ACHN (cell line): ENCODE measurements at regions not wholly inside any gene's neighbourhood (a gene's known extent, or its start where the extent isn't known, plus 50 kb on each side); places are given as distances from the start of the nearest gene placed in this dataset.

ENCODE experiments used
- DNase-seq: peaks from one replicate; pipeline ENCODE4 v3.0.0-alpha.2; 2015
- in situ Hi-C: cut with HindIII; loops from 2 replicates; pipeline ENCODE4 v1.10.0; 2017; ENCODE audit warnings: low sequenced_read_pairs, low pct_ligation_motif_present, low pct_unique_long_range_greater_than_20kb

DNA sequence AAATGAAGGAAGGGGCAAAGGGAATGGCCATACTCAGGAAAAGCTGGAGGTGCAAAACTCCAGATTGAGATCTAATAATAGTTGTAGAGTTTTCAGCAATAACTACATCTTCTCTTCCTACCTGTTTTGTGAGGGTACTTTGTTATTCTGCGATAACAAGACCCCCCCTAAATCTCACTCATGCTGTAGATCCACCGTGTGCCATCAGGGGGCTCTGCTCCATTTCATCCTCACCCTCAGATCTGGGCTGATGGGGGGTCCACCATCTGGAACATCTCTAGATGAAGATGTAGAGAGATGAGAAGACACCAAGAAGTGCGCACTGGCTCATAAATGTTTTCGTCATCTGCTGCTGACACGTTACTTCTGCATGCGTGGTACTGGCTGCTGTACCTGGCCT is 135.9 kb upstream of the KIRREL3 start:
- DNase-seq, result no peak

DNA sequence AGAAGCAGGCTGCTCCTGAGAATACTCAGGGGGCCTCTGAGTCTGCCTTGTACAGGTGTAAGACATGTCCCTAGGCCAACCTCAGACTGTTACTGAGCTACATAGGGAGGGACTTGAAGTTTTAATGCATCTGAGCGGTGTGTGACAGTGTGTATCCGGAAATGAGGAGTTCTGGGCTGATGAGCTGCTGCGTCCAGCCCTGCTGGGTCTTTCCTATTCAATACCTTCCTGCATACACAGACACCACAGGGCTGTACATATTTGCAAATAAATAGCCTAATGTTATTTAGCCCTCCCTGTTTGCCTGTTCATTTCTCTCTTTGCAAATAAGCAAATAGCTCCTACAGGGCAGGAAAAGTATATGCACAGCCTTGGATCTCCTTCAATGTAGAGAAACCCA is 134.7 kb upstream of the KIRREL3 start:
- DNase-seq, result no peak
- in situ Hi-C loops, result no loop called here

More for the DNA sequence above, 135.9 kb upstream of the KIRREL3 start:
- in situ Hi-C loops, result no loop called here

DNA sequence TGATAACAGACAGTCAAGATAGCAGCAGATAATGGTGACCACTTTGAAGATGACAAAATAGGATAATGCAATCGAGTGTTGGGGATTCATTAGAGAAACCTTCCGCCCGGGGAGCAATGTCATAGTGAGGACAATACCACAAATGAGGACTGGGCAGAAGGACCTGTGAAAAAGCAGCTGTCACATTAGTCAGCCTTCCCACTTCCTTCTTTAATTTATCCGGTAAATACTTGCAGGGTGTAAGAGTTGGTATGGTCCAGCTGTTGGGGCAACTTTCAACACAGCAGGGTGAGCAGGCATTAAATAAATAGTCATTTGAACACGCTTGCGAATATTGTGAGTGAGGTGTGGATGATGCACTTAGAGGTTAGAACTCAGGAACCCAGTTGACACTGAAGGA is 132.5 kb upstream of the KIRREL3 start:
- in situ Hi-C loops, result no loop called here
- DNase-seq, result no peak

DNA sequence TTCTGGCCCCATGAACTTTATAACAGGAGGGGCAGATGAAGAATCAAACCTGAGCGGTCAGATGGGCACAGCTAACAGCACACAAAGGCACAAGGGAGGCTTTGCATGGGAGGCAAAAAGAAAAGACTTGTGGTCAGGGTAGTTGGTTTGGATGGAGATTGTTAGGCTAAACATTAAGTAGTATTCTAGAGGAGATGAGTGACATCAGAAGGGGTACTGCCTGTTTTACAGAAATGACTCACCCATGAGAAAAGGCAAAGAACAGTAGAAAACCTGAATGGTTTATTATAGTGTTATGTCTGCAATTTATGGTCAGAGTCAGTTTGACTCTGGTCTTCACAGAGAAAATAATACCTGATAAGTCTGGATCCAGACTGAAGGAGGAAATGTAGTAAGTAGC is 129.8 kb upstream of the KIRREL3 start:
- in situ Hi-C loops, result no loop called here
- peak; percentile 24 for DNase-seq

DNA sequence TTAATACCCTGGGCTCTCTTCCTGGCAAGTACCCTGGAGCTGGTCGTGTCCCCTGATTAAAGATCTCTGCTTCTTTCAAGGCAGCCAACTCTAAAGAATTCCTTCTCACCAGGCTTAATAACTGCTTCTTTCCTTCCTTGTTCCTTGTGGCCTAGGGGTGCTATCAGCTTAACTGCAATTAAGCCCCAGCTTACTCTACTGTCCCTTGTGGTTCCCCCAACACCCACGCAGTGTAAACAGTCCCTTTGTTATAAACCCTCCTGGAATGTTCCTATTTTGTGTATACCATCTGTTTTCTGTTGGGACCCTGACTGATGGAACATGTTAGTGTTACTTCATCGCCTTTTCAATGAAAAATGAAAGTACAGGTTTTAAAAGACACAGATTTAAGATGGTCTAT is 126.4 kb upstream of the KIRREL3 start:
- in situ Hi-C loops, result no loop called here

DNA sequence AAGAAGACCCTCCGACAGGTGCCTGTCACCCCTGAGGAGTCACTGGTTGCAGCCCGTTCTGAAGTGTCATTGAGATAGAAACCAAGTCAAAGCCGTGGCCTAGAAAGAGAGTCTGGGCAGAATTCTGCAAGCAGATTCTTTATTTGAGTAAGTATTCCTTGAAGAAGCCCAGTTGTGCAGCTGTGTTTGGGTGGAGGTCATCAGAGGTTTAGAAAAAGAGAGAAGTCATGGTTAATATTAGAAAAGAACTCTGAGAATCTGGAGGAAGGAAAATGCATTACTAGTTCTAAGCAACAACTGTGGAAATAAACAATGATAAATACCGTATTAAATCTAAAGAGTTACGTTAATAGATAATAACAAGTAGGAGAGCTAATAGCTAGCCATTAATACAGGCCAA is 118.8 kb upstream of the KIRREL3 start:
- in situ Hi-C loops, result no loop called here
- DNase-seq, result no peak

More for the DNA sequence above, 126.4 kb upstream of the KIRREL3 start:
- no peak for DNase-seq

DNA sequence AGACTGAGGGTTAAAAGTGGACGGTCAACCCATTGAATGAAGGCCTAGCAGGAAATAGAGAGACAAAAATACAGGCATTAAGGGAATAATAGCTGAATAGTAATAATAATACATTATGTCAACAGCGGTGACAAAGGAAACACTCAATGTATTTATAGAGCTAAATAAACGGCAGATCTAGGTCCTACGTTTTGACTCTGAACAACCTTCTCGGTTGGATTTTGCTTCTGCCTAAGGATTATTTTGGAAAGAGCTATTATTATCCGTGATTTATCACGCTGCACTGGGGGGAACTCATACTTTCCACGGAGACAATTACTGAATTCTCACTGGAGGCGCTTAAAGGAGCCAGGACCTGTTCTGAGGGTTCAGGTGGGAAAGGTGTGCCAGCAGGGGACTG is 118.2 kb upstream of the KIRREL3 start:
- DNase-seq, result no peak
- in situ Hi-C loops, result no loop called here

DNA sequence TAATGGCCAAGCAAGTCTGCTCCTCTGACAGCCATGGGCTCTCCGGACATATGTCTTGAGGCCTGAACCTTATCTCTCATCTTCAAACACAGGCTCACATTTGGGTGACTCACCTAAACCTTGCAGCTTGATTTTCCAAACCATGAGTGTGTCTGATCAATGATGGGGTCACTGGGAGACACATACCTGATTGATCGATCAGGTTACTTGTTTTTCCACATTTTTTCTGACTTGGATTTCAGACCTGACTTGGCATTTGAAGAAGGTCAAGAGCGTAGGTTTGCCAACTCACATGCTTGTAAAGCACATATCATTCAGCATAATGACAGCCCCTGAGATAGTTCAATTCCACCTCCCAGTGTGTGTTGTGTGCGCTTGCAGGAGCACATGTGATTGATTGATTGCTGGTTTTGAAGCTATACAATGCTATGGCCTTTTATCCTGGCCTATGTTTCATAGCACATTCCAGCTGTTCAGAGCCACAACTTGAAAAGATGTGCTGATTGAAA is 116.7 kb upstream of the KIRREL3 start:
- in situ Hi-C loops, result no loop called here

DNA sequence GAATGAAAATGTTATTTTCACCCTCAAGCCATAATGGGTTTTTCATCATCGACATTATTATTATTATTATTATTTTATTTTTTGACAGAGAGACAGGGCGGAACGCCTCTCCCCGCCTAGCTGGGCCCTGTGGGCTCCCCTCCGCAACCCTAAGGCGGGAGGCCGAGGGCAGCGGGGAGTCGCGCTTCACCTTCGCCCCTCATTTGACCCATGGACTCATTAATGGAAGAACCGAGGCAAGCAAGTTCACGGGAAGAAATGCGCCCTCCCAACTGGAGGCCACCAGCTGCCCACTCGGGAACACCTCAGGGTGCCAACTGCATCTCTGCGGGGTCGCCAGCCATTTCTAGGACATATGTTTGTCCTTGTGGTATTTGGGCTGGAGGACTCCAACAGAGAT is 115.3 kb upstream of the KIRREL3 start:
- in situ Hi-C loops, result no loop called here

More for the DNA sequence above, 116.7 kb upstream of the KIRREL3 start:
- DNase-seq, result no peak

DNA sequence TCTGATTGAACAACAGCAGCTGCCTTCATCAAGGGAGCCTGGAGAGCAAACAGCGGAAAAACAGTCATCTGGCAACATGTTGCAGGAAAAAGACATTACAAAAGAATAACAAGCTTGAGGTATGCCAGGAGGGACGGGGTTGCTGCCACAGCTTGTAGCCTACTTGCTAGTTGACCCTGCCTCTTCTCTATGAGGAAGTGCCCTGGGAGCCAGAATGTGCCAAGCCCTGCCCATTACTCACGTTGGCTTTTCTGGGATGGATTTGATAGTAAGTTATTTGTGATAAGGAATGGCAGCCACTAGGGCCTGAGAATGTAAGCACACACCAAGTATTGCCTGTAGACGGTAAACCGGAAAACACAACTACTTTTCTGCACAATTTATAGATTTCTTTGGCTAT is 113.5 kb upstream of the KIRREL3 start:
- no peak for DNase-seq
- in situ Hi-C loops, result no loop called here

More for the DNA sequence above, 115.3 kb upstream of the KIRREL3 start:
- no peak for DNase-seq

DNA sequence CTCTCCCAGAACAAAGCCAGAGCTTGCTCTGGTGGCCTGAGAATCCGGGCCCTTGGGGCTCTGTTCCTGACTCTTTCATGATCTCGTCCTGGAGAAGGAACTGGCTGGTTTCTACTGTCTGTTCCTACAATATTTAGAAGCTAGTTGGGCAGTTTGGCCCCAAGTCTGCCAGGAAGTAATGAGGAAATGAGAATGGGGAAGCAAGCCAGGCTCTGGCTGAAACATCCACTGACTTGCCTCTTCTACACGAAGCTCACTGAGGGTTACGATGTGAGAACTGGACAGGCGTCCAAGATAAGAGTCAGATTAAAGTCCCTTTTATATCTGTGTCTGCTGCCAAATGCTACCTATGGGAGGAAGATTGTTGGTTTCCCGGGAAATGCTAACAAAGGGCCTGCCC is 110.0 kb upstream of the KIRREL3 start:
- in situ Hi-C loops, result no loop called here

DNA sequence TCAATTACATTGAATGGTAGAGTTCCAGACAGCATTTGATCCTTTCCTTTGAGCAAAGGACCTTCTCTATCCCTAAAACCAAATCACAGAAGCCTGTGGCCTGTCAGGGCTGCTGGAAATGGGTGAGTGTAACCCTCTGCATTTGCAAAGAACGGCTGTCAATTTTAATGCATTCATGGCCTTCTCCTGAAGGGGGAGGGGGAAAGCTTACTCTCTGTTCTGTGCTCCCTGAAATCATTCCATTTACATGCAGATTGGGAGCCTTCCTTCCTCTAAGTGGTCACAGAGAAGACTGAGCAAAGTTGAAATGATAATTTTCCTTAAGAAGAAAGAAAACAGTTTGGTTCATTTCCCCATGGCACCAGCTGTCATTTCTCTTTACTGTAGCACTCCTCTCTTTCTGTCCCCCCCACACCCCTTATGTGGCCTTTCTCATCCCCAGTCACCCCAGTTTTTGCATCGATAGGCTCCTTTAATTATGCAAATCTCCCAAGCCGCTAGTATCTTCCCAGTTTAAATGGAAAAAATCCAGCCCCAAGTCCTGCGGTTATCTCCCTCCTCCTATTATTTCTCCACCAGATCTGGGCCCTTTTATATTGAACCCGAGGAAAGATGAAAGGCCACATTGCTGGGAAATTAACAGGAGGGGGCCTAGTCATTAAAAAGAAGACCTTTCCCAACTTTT is 109.4 kb upstream of the KIRREL3 start:
- DNase-seq, result no peak
- in situ Hi-C loops, result no loop called here

More for the DNA sequence above, 110.0 kb upstream of the KIRREL3 start:
- no peak for DNase-seq

DNA sequence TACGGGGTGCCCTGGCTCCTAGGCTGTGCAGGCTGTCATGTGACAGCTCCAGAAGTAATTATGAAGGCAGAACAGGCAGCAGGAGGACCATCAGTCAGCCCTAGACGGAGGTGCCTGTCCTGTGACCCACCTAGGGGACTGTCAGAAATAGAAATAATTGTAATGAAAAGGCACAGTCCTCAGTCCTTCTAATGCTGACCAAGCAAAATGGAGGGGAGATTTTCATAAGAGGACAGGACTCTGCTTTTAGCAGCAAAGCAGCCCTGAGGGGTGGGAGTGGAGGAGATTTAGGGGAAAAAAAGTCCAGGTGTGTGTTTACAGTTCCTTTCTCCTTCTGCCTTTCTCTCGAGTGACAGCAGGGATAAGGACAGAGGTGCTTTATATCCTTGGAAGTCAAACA is 108.3 kb upstream of the KIRREL3 start:
- in situ Hi-C loops, result no loop called here
- no peak for DNase-seq

DNA sequence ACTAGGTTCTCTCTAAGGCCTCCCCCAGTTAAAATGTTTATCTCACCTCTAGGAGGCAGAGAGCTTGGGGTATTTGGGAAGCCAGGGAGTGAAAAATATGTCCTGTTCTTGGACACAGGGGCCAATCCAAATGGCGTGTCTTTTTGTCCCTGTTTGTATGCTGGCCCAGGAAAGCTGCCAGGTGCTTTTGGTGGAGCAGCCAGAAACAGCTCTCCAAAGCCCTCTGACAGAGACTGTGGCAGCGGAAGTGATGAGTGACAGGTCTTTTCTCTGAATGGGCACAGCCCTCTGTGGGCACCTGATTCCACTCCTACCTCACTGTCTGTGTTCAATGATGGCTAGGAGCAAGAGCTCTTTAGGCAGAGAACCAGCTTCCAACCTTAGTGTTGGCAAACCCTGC is 106.4 kb upstream of the KIRREL3 start:
- no peak for DNase-seq
- in situ Hi-C loops, result no loop called here

DNA sequence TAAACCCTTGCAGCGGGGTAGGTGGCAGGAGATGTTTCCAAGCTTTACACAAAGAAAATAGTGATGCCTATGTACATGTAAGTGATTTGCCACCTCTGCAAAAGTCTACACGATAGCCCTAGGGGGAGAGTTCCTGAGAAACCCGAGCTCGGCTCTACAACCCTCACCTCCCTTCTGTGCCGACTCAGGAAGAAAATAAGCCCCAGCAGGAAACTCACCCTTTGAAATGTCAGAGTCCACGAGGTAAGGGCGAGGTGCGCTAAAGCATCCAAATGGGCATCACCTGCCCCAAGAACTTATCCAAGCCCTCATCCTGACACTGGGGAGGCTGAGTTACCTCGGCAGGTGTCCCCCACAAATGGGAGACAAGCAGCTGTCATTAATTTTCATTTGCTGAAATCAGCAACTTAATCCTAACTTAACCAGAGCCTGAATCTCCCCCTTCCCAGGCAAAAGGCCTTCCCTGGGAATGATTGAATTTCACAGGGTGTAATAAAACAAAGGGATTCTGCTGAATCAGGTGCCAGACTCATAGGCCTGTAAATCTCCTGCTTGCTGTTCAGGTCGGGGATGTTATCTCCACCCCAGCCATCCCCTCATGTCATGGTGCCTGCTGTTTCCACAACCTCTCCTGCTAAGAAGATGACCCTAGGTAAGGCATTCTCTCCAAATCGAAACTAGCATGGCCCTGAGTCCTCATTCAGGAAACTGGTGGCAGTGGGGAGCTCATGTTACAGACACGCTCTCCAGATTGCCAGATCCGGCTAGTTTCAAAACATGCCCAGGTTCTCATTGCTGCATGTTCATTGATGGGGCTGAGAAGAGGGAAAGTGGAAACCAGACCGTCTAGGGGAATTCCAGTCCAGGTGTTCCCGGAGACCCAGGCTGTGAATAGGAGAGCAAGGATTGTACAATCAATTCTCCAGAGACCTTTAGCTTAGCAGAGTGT is 105.3 kb upstream of the KIRREL3 start:
- in situ Hi-C loops, result no loop called here
- DNase-seq, result no peak

DNA sequence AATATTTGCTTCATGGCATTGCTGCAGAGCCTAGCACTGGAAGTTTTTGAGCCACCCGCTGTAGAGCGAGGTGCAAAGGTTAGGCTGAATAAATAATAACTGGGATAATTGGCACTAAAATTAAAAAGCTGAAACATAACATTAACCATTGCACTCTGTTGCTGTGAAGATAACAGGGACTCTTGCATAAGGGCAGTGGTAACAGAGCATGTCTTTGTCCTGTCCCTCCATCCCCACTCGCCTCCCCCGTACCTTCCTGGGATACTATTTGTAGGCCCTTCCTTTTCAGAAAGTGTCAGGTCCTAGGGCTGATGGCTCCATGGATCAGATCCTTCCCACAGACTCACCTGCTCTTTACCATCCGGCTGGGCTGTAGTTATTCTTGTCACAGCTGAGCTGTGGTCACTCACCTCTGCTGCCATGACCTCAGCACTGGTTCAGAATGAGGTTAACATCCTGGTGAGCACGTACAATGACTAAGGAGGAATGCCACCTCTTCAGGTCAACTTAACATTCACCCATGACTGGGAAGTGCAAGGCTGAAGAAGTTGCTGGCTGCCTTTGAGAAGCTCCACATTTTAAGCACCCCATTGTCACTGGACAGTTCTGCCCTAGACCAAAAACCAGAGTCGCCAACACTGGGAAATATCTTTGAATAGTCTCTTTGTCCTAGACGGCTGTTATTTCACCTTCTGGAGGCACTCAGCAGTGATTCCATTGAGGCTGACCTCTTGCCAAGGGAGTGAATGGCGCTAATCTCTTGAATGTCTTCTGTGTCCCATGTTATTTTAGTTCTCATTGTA is 103.2 kb upstream of the KIRREL3 start:
- in situ Hi-C loops, result no loop called here
- no peak for DNase-seq

DNA sequence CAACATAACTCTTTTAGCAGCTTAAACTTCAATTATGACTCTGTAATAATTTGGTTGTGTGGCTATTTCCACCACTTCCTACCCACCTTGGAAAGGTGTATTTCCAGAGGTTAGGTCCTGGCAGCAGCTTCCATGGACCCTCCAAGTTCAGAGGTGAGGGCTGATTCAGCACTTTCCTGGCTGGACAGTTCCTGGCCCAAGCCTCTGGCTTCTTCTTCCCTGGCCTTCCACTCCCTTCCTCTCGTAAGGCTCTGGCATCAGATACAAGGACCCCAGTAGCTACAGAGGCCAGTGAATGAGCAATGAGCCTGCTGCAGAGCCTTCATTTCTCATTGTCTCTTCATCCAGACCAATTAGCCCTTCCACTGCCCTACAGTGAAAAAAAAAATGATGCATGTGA is 98.1 kb upstream of the KIRREL3 start:
- DNase-seq, result no peak
- in situ Hi-C loops, result no loop called here

DNA sequence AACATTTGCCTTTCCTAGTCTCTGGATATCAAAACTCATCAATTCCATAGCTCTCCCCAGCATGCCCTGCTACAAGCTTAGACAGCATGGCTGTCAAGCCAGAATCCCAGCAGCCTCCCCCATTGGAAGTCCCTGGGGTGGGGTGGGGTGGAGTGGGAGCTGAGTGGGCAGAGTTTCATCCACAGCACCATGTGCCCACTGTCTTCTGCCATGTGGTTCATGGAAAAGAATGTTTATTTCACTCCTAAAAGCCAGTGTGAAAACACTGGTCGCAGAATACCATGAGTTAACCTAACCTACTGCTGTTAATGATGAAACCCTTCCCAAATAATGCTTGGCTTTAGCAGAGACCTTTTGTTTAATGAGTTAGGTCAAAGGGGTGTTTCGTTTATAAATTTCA is 80.2 kb upstream of the KIRREL3 start:
- DNase-seq, result no peak
- in situ Hi-C loops, result no loop called here

DNA sequence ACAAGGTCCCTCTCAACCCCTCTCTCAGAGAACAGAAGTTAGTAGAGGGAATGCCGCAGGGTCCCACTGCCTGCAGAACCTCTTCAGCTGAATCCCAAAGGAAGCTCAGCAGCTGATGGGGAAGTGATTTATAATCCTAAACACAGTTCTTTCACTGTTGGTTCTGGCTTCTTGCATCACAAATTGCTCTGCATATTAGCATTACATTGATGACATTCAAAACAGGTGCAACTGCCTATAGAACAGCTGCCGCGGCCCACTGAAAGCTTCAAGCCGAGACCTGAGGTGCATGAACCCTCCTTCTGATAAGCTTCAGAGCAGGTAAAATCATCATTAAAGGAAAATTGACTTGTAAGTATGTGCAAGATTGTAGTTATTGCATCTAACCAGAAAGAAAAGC is 75.2 kb upstream of the KIRREL3 start:
- DNase-seq, result no peak
- in situ Hi-C loops, result no loop called here
